ENCODE measurements at regions not wholly inside any gene's neighbourhood (a gene's known extent, or its start where the extent isn't known, plus 50 kb on each side); places are given as distances from the start of the nearest gene placed in this dataset.

DNA sequence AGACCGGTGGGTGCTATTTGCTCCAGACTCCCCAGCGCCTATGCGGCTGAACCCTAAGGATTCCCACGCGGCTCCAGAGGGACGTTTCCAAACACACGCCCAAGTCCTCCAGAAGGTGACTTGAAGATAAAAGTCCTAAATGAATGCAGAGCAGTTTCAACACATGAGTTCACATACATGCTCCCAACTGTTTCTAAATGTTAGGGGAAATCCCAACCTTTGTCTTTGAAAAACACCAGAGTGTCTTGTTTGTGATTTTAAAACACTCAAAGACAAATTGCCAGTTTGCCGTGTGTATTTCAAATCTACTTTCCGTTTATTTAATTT, 252.9 kb upstream of the SFSWAP start:
- TF ChIP-seq, protein P1, sequence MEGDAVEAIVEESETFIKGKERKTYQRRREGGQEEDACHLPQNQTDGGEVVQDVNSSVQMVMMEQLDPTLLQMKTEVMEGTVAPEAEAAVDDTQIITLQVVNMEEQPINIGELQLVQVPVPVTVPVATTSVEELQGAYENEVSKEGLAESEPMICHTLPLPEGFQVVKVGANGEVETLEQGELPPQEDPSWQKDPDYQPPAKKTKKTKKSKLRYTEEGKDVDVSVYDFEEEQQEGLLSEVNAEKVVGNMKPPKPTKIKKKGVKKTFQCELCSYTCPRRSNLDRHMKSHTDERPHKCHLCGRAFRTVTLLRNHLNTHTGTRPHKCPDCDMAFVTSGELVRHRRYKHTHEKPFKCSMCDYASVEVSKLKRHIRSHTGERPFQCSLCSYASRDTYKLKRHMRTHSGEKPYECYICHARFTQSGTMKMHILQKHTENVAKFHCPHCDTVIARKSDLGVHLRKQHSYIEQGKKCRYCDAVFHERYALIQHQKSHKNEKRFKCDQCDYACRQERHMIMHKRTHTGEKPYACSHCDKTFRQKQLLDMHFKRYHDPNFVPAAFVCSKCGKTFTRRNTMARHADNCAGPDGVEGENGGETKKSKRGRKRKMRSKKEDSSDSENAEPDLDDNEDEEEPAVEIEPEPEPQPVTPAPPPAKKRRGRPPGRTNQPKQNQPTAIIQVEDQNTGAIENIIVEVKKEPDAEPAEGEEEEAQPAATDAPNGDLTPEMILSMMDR (IDR thresholded peaks at IDR 0.05) = no peak
- TF ChIP-seq POLR2A (IDR thresholded peaks at IDR 0.05) = no peak
